Smooth muscle cell (in vitro differentiated cells): ENCODE measurements at regions not wholly inside any gene's neighbourhood (a gene's known extent, or its start where the extent isn't known, plus 50 kb on each side); places are given as distances from the start of the nearest gene placed in this dataset.

Experiments used
- DNase-seq: peaks from one replicate; lab custom pipeline; 2025; ENCODE audit not compliant: unreplicated experiment; lab: John Stamatoyannopoulos, UW
- H2AFZ ChIP-seq: fragments of 200-600 bp; sonication (generic); 2 replicates; pipeline ENCODE4 v1.6.0; 2016; ENCODE audit warnings: antibody characterized with exemption, low read depth, mild to moderate bottlenecking
- H3F3A ChIP-seq: fragments of 200-600 bp; sonication (generic); 2 replicates; pipeline ENCODE4 v1.6.0; 2017; ENCODE audit warnings: antibody characterized with exemption, low read depth
- H3K27ac ChIP-seq: fragments of 200-600 bp; sonication (generic); 2 replicates; pipeline ENCODE4 v1.5.1; 2016; ENCODE audit warnings: low read depth, mild to moderate bottlenecking
- H3K27me3 ChIP-seq: fragments of 200-600 bp; sonication (generic); 2 replicates; pipeline ENCODE4 v1.6.1; 2016; ENCODE audit warnings: low read depth, mild to moderate bottlenecking
- H3K36me3 ChIP-seq: fragments of 200-600 bp; sonication (generic); 2 replicates; pipeline ENCODE4 v1.5.1; 2016; ENCODE audit warnings: low read depth
- H3K4me1 ChIP-seq: fragments of 200-600 bp; sonication (generic); 2 replicates; pipeline ENCODE4 v1.5.1; 2016; ENCODE audit warnings: low read depth
- H3K4me2 ChIP-seq: fragments of 200-600 bp; sonication (generic); 2 replicates; pipeline ENCODE4 v1.6.0; 2016; ENCODE audit warnings: mild to moderate bottlenecking
- H3K4me3 ChIP-seq: fragments of 200-600 bp; sonication (generic); 2 replicates; pipeline ENCODE4 v1.5.1; 2016; ENCODE audit warnings: mild to moderate bottlenecking
- H3K79me2 ChIP-seq: fragments of 200-600 bp; sonication (generic); 2 replicates; pipeline ENCODE4 v1.6.0; 2016; ENCODE audit warnings: low read depth, mild to moderate bottlenecking
- H3K9ac ChIP-seq: fragments of 200-600 bp; sonication (generic); 2 replicates; pipeline ENCODE4 v1.6.0; 2016; ENCODE audit warnings: low read depth
- H3K9me3 ChIP-seq: fragments of 200-600 bp; sonication (generic); replicated peaks from 2 replicates; pipeline ENCODE4 v1.5.1; 2016; ENCODE audit warnings: low read depth
- H4K20me1 ChIP-seq: fragments of 200-600 bp; sonication (generic); 2 replicates; pipeline ENCODE4 v1.6.0; 2016; ENCODE audit warnings: low read depth
- CTCF ChIP-seq: fragments of 200-600 bp; sonication (generic); IDR thresholded peaks from 2 replicates; pipeline ENCODE4 v1.5.1; 2017; ENCODE audit warnings: borderline replicate concordance, mild to moderate bottlenecking, antibody characterized with exemption; ENCODE audit not compliant: insufficient read depth, poor library complexity, severe bottlenecking
- WGBS: methylation state at CpG from one replicate; pipeline ENCODE4 v1.1.7; 2016; ENCODE audit warnings: low lambda C conversion rate; 5-methylcytosine and 5-hydroxymethylcytosine counted together

- Histone ChIP-seq H3K36me3 (no peaks in the 10 kb centered on the region), H4K20me1 (no peaks in the 10 kb centered on the region), H3K9me3 (no peaks in the 10 kb centered on the region), H3K27me3 (no peaks in the 10 kb centered on the region), H3K79me2 (no peaks in the 10 kb centered on the region), H3K9ac (no peak overlapping the region), H3K4me3 (no peak overlapping the region), H3K4me1 (no peaks in the 10 kb centered on the region), H3K27ac (no peak overlapping the region), H2AFZ (no peak overlapping the region), H3K4me2 (no peak overlapping the region), H3F3A (no peaks in the 10 kb centered on the region)
- WGBS: 94% methylated on average over 3 of the region's 3 CpGs
- TF ChIP-seq CTCF: no peak
- DNase-seq: no peak
Observed at GRCh38 chr2:8049851-8050571, 631.8 kb upstream of the ID2 start.

GRCh38 chr2:8053216-8053615 is 628.6 kb upstream of the ID2 start:
- no peak overlapping the region for H3K4me3 ChIP-seq
- no peaks in the 10 kb centered on the region for H4K20me1 ChIP-seq
- no peak overlapping the region for H3K27ac ChIP-seq
- no peak overlapping the region for H3K9ac ChIP-seq
- H3K4me1 ChIP-seq: no peaks in the 10 kb centered on the region
- no peaks in the 10 kb centered on the region for H3F3A ChIP-seq
- no peaks in the 10 kb centered on the region for H3K79me2 ChIP-seq
- H3K27me3 ChIP-seq: no peaks in the 10 kb centered on the region
- no peaks in the 10 kb centered on the region for H3K36me3 ChIP-seq
- TF ChIP-seq CTCF: no peak
- no peak overlapping the region for H3K4me2 ChIP-seq
- H3K9me3 ChIP-seq: no peaks in the 10 kb centered on the region
- DNase-seq: no peak
- no peak overlapping the region for H2AFZ ChIP-seq

GRCh38 chr2:8054070-8054469 is 627.8 kb upstream of the ID2 start:
- no peak for DNase-seq
- Histone ChIP-seq H3K27me3 (no peaks in the 10 kb centered on the region), H3K79me2 (no peaks in the 10 kb centered on the region), H2AFZ (no peak overlapping the region), H3K27ac (no peak overlapping the region), H3K4me1 (no peaks in the 10 kb centered on the region), H4K20me1 (no peaks in the 10 kb centered on the region), H3K4me3 (no peak overlapping the region), H3K4me2 (no peak overlapping the region), H3K9ac (no peak overlapping the region), H3F3A (no peaks in the 10 kb centered on the region), H3K36me3 (no peaks in the 10 kb centered on the region), H3K9me3 (no peaks in the 10 kb centered on the region)
- WGBS: 93% methylated on average over 6 of the region's 6 CpGs
- no peak for TF ChIP-seq CTCF

- no peak for TF ChIP-seq CTCF
- Histone ChIP-seq H3K4me1 (no peaks in the 10 kb centered on the region), H3K27me3 (no peaks in the 10 kb centered on the region), H3K9ac (no peak overlapping the region), H3K79me2 (no peaks in the 10 kb centered on the region), H3K27ac (no peak overlapping the region), H4K20me1 (no peaks in the 10 kb centered on the region), H2AFZ (no peak overlapping the region), H3F3A (no peaks in the 10 kb centered on the region), H3K9me3 (no peaks in the 10 kb centered on the region), H3K4me2 (no peak overlapping the region), H3K4me3 (no peak overlapping the region), H3K36me3 (no peaks in the 10 kb centered on the region)
- 77% methylated on average over 2 of the region's 2 CpGs for WGBS
- no peak for DNase-seq
Observed at GRCh38 chr2:8058652-8059051, 623.2 kb upstream of the ID2 start.
